Fibroblast of lung (primary cell): ENCODE measurements at regions not wholly inside any gene's neighbourhood (a gene's known extent, or its start where the extent isn't known, plus 50 kb on each side); places are given as distances from the start of the nearest gene placed in this dataset.

Source experiments
- EZH2 ChIP-seq: IDR thresholded peaks from 2 replicates; pipeline ENCODE4 v1.5.1; 2012; ENCODE audit warnings: low read length, control low read depth, mild to moderate bottlenecking; ENCODE audit errors: missing control alignments
- TF ChIP-seq, protein P1 (sequence below), 2 donors: IDR thresholded peaks in 1 of 2; conservative IDR thresholded peaks in 1 of 2; 1 replicate in 1 of 2; 2 replicates in 1 of 2; pipeline ENCODE4 v1.5.1; 2011 to 2012; ENCODE audit warnings: low read length in 2 of 2, control low read depth in 1 of 2, inconsistent platforms in 1 of 2, low read depth in 1 of 2, mild to moderate bottlenecking in 1 of 2

DNA sequence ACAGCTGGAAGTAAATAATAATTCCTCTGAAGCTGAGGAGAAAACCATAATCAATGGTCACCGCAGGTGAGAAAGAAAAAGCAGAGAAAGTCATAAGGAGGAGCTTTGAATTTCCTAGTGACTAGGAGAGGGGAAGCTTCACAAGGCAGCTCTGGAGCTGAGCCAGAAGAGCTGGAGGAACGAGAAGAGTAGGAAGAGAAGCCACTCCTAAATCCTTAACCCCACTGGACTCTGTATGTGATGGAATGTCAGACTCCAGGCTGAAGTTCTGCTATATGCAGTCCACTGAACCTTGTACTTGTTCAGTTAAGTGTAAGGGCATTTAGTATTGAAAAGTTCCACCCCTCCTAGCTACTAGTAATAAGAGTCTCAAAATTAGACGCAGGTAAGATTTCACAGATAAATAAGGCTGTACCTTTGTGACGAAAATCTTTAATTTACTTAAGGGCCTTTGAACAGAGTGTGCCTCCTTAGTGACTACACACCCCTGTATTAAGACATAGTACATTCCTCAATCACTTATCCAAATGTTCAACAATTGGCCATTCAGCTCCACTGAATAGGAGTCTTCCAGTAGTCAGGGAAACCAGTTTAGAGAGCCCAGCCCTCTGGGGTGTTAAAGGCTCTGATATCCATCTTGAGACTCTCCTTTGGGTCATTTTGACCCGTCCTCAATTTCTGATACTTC, 71.4 kb upstream of the UFL1 start:
- TF ChIP-seq, protein P1, sequence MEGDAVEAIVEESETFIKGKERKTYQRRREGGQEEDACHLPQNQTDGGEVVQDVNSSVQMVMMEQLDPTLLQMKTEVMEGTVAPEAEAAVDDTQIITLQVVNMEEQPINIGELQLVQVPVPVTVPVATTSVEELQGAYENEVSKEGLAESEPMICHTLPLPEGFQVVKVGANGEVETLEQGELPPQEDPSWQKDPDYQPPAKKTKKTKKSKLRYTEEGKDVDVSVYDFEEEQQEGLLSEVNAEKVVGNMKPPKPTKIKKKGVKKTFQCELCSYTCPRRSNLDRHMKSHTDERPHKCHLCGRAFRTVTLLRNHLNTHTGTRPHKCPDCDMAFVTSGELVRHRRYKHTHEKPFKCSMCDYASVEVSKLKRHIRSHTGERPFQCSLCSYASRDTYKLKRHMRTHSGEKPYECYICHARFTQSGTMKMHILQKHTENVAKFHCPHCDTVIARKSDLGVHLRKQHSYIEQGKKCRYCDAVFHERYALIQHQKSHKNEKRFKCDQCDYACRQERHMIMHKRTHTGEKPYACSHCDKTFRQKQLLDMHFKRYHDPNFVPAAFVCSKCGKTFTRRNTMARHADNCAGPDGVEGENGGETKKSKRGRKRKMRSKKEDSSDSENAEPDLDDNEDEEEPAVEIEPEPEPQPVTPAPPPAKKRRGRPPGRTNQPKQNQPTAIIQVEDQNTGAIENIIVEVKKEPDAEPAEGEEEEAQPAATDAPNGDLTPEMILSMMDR (conservative IDR thresholded peaks at IDR 0.05 in 1 of 2, IDR thresholded peaks at IDR 0.05 in 1 of 2; ENCODE audit: low read depth in 1 of 2, low read length in 2 of 2), result no peak
- TF ChIP-seq EZH2, result no peak
